ENCODE measurements at regions not wholly inside any gene's neighbourhood (a gene's known extent, or its start where the extent isn't known, plus 50 kb on each side); places are given as distances from the start of the nearest gene placed in this dataset.

GRCh38 chr4:81557306-81557705 lies 85.6 kb upstream of the RASGEF1B start:
- POLR2A ChIA-PET: no interaction called here
- intact Hi-C loops (cut with micrococcal nuclease): no loop called here

GRCh38 chr4:81555489-81555888 lies 83.8 kb upstream of the RASGEF1B start:
- intact Hi-C loops (cut with micrococcal nuclease): no loop called here
- H3K36me3 Mint-ChIP-seq: no peaks in the 10 kb centered on the region
- H3K4me1 Mint-ChIP-seq (ENCODE audit: low read depth): peaks cover 5% of the 10 kb centered on the region
- CTCF ChIA-PET: no interaction called here
- no peak overlapping the region for H3K27ac Mint-ChIP-seq
- H3K9me3 Mint-ChIP-seq: no peaks in the 10 kb centered on the region
- no peaks in the 10 kb centered on the region for H3K27me3 Mint-ChIP-seq
- POLR2A ChIA-PET: no interaction called here
- no peak for DNase-seq
- H3K4me3 Mint-ChIP-seq: no peak overlapping the region

More at GRCh38 chr4:81557306-81557705, 85.6 kb upstream of the RASGEF1B start:
- no peaks in the 10 kb centered on the region for H3K27me3 Mint-ChIP-seq
- CTCF ChIA-PET: interaction anchor here (0.8 kb wide), 1 partner anchor 1342 kb away, joined by 3 read pairs; no protein-coding TSS in a partner anchor
- no peak overlapping the region for H3K4me3 Mint-ChIP-seq
- no peak overlapping the region for H3K27ac Mint-ChIP-seq
- no peak for DNase-seq
- peaks cover 13% of the 10 kb centered on the region for H3K4me1 Mint-ChIP-seq (ENCODE audit: low read depth)
- H3K36me3 Mint-ChIP-seq: no peaks in the 10 kb centered on the region
- no peaks in the 10 kb centered on the region for H3K9me3 Mint-ChIP-seq

- no peaks in the 10 kb centered on the region for H3K27me3 Mint-ChIP-seq
- intact Hi-C loops (cut with micrococcal nuclease): no loop called here
- peaks cover 5% of the 10 kb centered on the region for H3K4me1 Mint-ChIP-seq (ENCODE audit: low read depth)
- H3K4me3 Mint-ChIP-seq: no peak overlapping the region
- POLR2A ChIA-PET: interaction anchor here (0.6 kb wide), 1 partner anchor 44 kb away, joined by 4 read pairs; no protein-coding TSS in a partner anchor
- H3K27ac Mint-ChIP-seq: no peak overlapping the region
- no peak for DNase-seq
- no peaks in the 10 kb centered on the region for H3K9me3 Mint-ChIP-seq
- CTCF ChIA-PET: interaction anchor here (0.6 kb wide), 1 partner anchor 299 kb away, joined by 3 read pairs; no protein-coding TSS in a partner anchor
- no peaks in the 10 kb centered on the region for H3K36me3 Mint-ChIP-seq
These were observed 80.4 kb upstream of the RASGEF1B start for GRCh38 chr4:81552086-81552485.

GRCh38 chr4:81550388-81550859 lies 78.7 kb upstream of the RASGEF1B start:
- Mint-ChIP-seq H3K27me3 (no peaks in the 10 kb centered on the region), H3K9me3 (no peaks in the 10 kb centered on the region), H3K36me3 (no peaks in the 10 kb centered on the region), H3K27ac (no peak overlapping the region), H3K4me3 (no peak overlapping the region), H3K4me1 (ENCODE audit: low read depth) (peaks cover 2% of the 10 kb centered on the region)
- POLR2A ChIA-PET: no interaction called here
- no peak for DNase-seq
- intact Hi-C loops (cut with micrococcal nuclease): no loop called here
- CTCF ChIA-PET: interaction anchor here (2.2 kb wide), 1 partner anchor 83 kb away, joined by 5 read pairs; no protein-coding TSS in a partner anchor

GRCh38 chr4:81549984-81550383 lies 78.3 kb upstream of the RASGEF1B start:
- Mint-ChIP-seq H3K36me3 (no peaks in the 10 kb centered on the region), H3K4me3 (no peak overlapping the region), H3K9me3 (no peaks in the 10 kb centered on the region), H3K4me1 (ENCODE audit: low read depth) (no peaks in the 10 kb centered on the region), H3K27ac (no peak overlapping the region), H3K27me3 (no peaks in the 10 kb centered on the region)
- POLR2A ChIA-PET: no interaction called here
- CTCF ChIA-PET: interaction anchor here (2.2 kb wide), 1 partner anchor 83 kb away, joined by 5 read pairs; no protein-coding TSS in a partner anchor
- intact Hi-C loops (cut with micrococcal nuclease): no loop called here
- no peak for DNase-seq

GRCh38 chr4:81546777-81547176 lies 75.1 kb upstream of the RASGEF1B start:
- H3K36me3 Mint-ChIP-seq: no peaks in the 10 kb centered on the region
- CTCF ChIA-PET: no interaction called here
- no peaks in the 10 kb centered on the region for H3K4me1 Mint-ChIP-seq (ENCODE audit: low read depth)
- DNase-seq: no peak
- POLR2A ChIA-PET: no interaction called here
- no peak overlapping the region for H3K27ac Mint-ChIP-seq
- no peak overlapping the region for H3K4me3 Mint-ChIP-seq
- intact Hi-C loops (cut with micrococcal nuclease): no loop called here
- peaks cover 1% of the 10 kb centered on the region for H3K27me3 Mint-ChIP-seq
- peaks cover 9% of the 10 kb centered on the region for H3K9me3 Mint-ChIP-seq

- DNase-seq: no peak
- ChIA-PET CTCF (no interaction called here), POLR2A (no interaction called here)
- Mint-ChIP-seq H3K36me3 (no peaks in the 10 kb centered on the region), H3K27me3 (peaks cover 1% of the 10 kb centered on the region), H3K4me1 (ENCODE audit: low read depth) (no peaks in the 10 kb centered on the region), H3K9me3 (peaks cover 9% of the 10 kb centered on the region), H3K4me3 (no peak overlapping the region), H3K27ac (no peak overlapping the region)
- intact Hi-C loops (cut with micrococcal nuclease): no loop called here
These were observed 69.6 kb upstream of the RASGEF1B start for GRCh38 chr4:81541161-81541945.

GRCh38 chr4:81538716-81539427 lies 67.2 kb upstream of the RASGEF1B start:
- Mint-ChIP-seq H3K36me3 (no peaks in the 10 kb centered on the region), H3K4me1 (ENCODE audit: low read depth) (no peaks in the 10 kb centered on the region), H3K9me3 (peaks cover 9% of the 10 kb centered on the region), H3K4me3 (no peak overlapping the region), H3K27ac (no peak overlapping the region), H3K27me3 (peaks cover 1% of the 10 kb centered on the region)
- intact Hi-C loops (cut with micrococcal nuclease): no loop called here
- ChIA-PET POLR2A (no interaction called here), CTCF (interaction anchor here (0.7 kb wide), 2 partner anchors 24 to 89 kb away, joined by 3 to 4 read pairs; no protein-coding TSS in a partner anchor)
- DNase-seq: no peak

GRCh38 chr4:81531410-81531809 lies 59.7 kb upstream of the RASGEF1B start:
- CTCF ChIA-PET: interaction anchor here (1.2 kb wide), 1 partner anchor 33 kb away, joined by 4 read pairs; no protein-coding TSS in a partner anchor
- H3K9me3 Mint-ChIP-seq: peaks cover 19% of the 10 kb centered on the region
- intact Hi-C loops (cut with micrococcal nuclease): no loop called here
- peaks cover 4% of the 10 kb centered on the region for H3K36me3 Mint-ChIP-seq
- POLR2A ChIA-PET: no interaction called here
- H3K27me3 Mint-ChIP-seq: no peaks in the 10 kb centered on the region
- H3K4me3 Mint-ChIP-seq: no peak overlapping the region
- no peaks in the 10 kb centered on the region for H3K4me1 Mint-ChIP-seq (ENCODE audit: low read depth)
- no peak for DNase-seq
- H3K27ac Mint-ChIP-seq: no peak overlapping the region

- H3K9me3 Mint-ChIP-seq: peaks cover 21% of the 10 kb centered on the region
- peaks cover 4% of the 10 kb centered on the region for H3K36me3 Mint-ChIP-seq
- CTCF ChIA-PET: no interaction called here
- H3K27me3 Mint-ChIP-seq: no peaks in the 10 kb centered on the region
- POLR2A ChIA-PET: no interaction called here
- intact Hi-C loops (cut with micrococcal nuclease): no loop called here
- H3K4me3 Mint-ChIP-seq: no peak overlapping the region
- DNase-seq: no peak
- no peak overlapping the region for H3K27ac Mint-ChIP-seq
- H3K4me1 Mint-ChIP-seq (ENCODE audit: low read depth): no peaks in the 10 kb centered on the region
These were observed 57.3 kb upstream of the RASGEF1B start for GRCh38 chr4:81528979-81529378.

GRCh38 chr4:81528200-81528599 lies 56.5 kb upstream of the RASGEF1B start:
- ChIA-PET POLR2A (no interaction called here), CTCF (no interaction called here)
- no peak for DNase-seq
- Mint-ChIP-seq H3K4me3 (no peak overlapping the region), H3K36me3 (peaks cover 4% of the 10 kb centered on the region), H3K27ac (no peak overlapping the region), H3K27me3 (no peaks in the 10 kb centered on the region), H3K4me1 (ENCODE audit: low read depth) (no peaks in the 10 kb centered on the region), H3K9me3 (peaks cover 21% of the 10 kb centered on the region)
- intact Hi-C loops (cut with micrococcal nuclease): no loop called here

GRCh38 chr4:81527709-81528108 lies 56.0 kb upstream of the RASGEF1B start:
- Mint-ChIP-seq H3K4me3 (no peak overlapping the region), H3K4me1 (ENCODE audit: low read depth) (no peaks in the 10 kb centered on the region), H3K27ac (no peak overlapping the region), H3K9me3 (peaks cover 21% of the 10 kb centered on the region), H3K27me3 (no peaks in the 10 kb centered on the region), H3K36me3 (peaks cover 4% of the 10 kb centered on the region)
- intact Hi-C loops (cut with micrococcal nuclease): no loop called here
- DNase-seq: no peak
- ChIA-PET POLR2A (no interaction called here), CTCF (no interaction called here)

Data from activated CD4-positive, alpha-beta memory T cell treated with anti-CD3 and anti-CD28 coated beads for 36 hours (primary cell).